Left ventricle myocardium inferior (tissue), 1 donor: ENCODE measurements at regions not wholly inside any gene's neighbourhood (a gene's known extent, or its start where the extent isn't known, plus 50 kb on each side); places are given as distances from the start of the nearest gene placed in this dataset.

ENCODE experiments used
- DNase-seq: peaks from one replicate; pipeline ENCODE4 v3.0.0-alpha.2; 2020
- H3K27ac ChIP-seq: fragments of 200-600 bp; replicated peaks from 2 replicates; pipeline ENCODE4 v1.8.0; 2021
- H3K27me3 ChIP-seq: fragments of 200-600 bp; 2 replicates; pipeline ENCODE4 v1.8.0; 2021; ENCODE audit warnings: low read depth
- H3K36me3 ChIP-seq: fragments of 200-600 bp; 2 replicates; pipeline ENCODE4 v1.8.0; 2021
- H3K4me1 ChIP-seq: fragments of 200-600 bp; 2 replicates; pipeline ENCODE4 v1.8.0; 2021
- H3K4me3 ChIP-seq: fragments of 200-600 bp; 2 replicates; pipeline ENCODE4 v1.8.0; 2021; ENCODE audit warnings: mild to moderate bottlenecking, moderate library complexity
- H3K9me3 ChIP-seq: fragments of 200-600 bp; replicated peaks from 2 replicates; pipeline ENCODE4 v1.8.0; 2021
- CTCF ChIP-seq: fragments of 200-600 bp; IDR thresholded peaks from 2 replicates; pipeline ENCODE4 v1.8.0; 2021; ENCODE audit warnings: antibody characterized with exemption, mild to moderate bottlenecking, borderline replicate concordance
- intact Hi-C: fragments of 100-400 bp; cut with micrococcal nuclease; formaldehyde crosslinking; loops from one replicate; pipeline ENCODE4 v1.11.0; 2022
- donor health status: DM: no; HTN: yes; CAD: no; lungs with severe emphysema.

DNA sequence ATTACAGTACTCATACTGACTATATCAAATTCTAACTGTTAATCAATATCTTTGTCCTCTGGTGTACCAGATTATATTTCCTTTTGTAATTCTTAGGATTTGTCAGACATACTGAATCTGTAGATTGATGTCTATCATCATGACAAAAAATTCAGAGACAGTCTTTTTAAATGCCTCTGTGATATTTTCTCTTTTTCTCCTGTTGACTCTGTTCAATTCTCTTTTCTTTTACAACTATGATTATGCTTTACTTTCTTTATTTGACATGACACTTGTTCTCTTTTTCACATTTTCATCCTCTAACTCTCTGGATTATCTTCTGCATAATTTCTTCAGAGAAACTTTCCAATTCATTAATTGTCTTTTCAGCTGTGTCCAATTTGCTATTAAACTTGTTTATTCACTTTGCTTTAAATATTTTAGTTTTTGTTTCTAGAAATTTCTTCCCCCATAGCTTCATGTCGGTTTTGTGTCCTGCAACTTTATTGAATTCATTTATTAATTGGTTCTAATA is 153.6 kb downstream of the PFKFB3 start:
- Histone ChIP-seq H3K4me3 (no peak overlapping the region), H3K27ac (no peak overlapping the region), H3K27me3 (no peaks in the 10 kb centered on the region), H3K36me3 (no peaks in the 10 kb centered on the region), H3K9me3 (peaks cover 55% of the 10 kb centered on the region), H3K4me1 (no peaks in the 10 kb centered on the region)
- no peak for TF ChIP-seq CTCF
- intact Hi-C loops: no loop called here
- no peak for DNase-seq

GRCh38 chr10:6361869-6362268 is 159.1 kb downstream of the PFKFB3 start:
- H3K9me3 ChIP-seq: peaks cover 43% of the 10 kb centered on the region
- intact Hi-C loops: no loop called here
- H3K4me1 ChIP-seq: peaks cover 6% of the 10 kb centered on the region
- H3K27me3 ChIP-seq: no peaks in the 10 kb centered on the region
- H3K4me3 ChIP-seq: no peak overlapping the region
- no peak overlapping the region for H3K27ac ChIP-seq
- no peaks in the 10 kb centered on the region for H3K36me3 ChIP-seq
- no peak for DNase-seq
- TF ChIP-seq CTCF: no peak

DNA sequence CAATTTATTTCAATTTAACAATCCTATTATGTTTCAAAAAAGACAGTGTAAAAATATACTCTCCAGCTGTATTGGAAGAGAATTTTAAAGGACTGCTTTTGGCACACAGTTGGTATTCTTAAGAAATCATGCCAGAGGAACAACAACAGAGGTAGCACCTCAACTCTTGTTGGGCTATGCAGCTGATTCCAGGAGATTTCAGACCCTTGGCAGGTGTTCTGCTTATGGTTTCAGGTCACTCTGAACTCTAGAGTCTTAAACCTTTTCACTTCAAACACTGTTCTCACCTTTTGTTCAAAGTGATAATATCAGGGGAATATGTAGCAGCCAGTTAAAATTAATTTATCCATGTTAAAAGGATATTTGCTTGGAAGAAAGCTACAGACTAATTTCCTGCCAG is 160.1 kb downstream of the PFKFB3 start:
- Histone ChIP-seq H3K27me3 (no peaks in the 10 kb centered on the region), H3K36me3 (no peaks in the 10 kb centered on the region), H3K4me1 (peaks cover 6% of the 10 kb centered on the region), H3K9me3 (peaks cover 38% of the 10 kb centered on the region), H3K4me3 (no peak overlapping the region), H3K27ac (no peak overlapping the region)
- no peak for TF ChIP-seq CTCF
- intact Hi-C loops: no loop called here
- DNase-seq: no peak

GRCh38 chr10:6363511-6363910 is 160.8 kb downstream of the PFKFB3 start:
- Histone ChIP-seq H3K27me3 (no peaks in the 10 kb centered on the region), H3K4me3 (no peak overlapping the region), H3K4me1 (peaks cover 6% of the 10 kb centered on the region), H3K27ac (no peak overlapping the region), H3K9me3 (peaks cover 32% of the 10 kb centered on the region), H3K36me3 (no peaks in the 10 kb centered on the region)
- intact Hi-C loops: no loop called here
- DNase-seq: no peak
- no peak for TF ChIP-seq CTCF

GRCh38 chr10:6364283-6364682 is 161.6 kb downstream of the PFKFB3 start:
- no peak overlapping the region for H3K27ac ChIP-seq
- peaks cover 28% of the 10 kb centered on the region for H3K9me3 ChIP-seq
- no peak for DNase-seq
- no peak overlapping the region for H3K4me3 ChIP-seq
- H3K36me3 ChIP-seq: no peaks in the 10 kb centered on the region
- TF ChIP-seq CTCF: no peak
- no peaks in the 10 kb centered on the region for H3K27me3 ChIP-seq
- peaks cover 12% of the 10 kb centered on the region for H3K4me1 ChIP-seq
- intact Hi-C loops: no loop called here

GRCh38 chr10:6364893-6365292 is 162.2 kb downstream of the PFKFB3 start:
- no peak overlapping the region for H3K4me3 ChIP-seq
- no peak for TF ChIP-seq CTCF
- intact Hi-C loops: no loop called here
- H3K36me3 ChIP-seq: no peaks in the 10 kb centered on the region
- no peak for DNase-seq
- H3K27me3 ChIP-seq: no peaks in the 10 kb centered on the region
- peaks cover 12% of the 10 kb centered on the region for H3K4me1 ChIP-seq
- no peak overlapping the region for H3K27ac ChIP-seq
- H3K9me3 ChIP-seq: peaks cover 22% of the 10 kb centered on the region
